HTR-8/SVneo (cell line): ENCODE measurements at regions not wholly inside any gene's neighbourhood (a gene's known extent, or its start where the extent isn't known, plus 50 kb on each side); places are given as distances from the start of the nearest gene placed in this dataset.

Source experiments
- DNase-seq: peaks from one replicate; pipeline ENCODE4 v3.0.0; 2011; ENCODE audit warnings: low spot score, mixed read lengths; ENCODE audit not compliant: insufficient read length
- FAIRE-seq: peaks from 2 replicates; lab custom pipeline; 2011; peaks lifted over from hg19 to GRCh38; lab: Jason Lieb, UNC

DNA sequence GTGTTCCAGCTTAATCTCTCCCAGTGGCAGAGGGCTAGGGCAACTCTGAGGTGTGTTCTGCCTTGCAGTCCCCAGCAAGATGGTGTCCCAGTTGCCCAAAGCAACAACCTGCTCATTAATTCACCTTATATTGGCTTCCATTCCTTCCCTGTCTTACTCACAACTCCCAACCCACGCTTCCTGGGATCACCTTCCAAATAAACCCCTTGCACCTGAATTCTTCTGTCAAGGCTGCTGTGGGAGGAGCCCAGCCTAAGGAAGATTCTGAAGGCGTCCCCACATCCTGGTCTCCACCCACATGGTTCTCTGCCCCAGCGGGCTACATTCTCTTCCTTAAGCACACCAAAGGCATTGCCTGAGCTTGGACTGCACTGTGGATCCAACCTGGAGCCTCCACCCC, 116.6 kb upstream of the MAFB start:
- FAIRE-seq (peak; percentile 23), DNase-seq (no peak)

DNA sequence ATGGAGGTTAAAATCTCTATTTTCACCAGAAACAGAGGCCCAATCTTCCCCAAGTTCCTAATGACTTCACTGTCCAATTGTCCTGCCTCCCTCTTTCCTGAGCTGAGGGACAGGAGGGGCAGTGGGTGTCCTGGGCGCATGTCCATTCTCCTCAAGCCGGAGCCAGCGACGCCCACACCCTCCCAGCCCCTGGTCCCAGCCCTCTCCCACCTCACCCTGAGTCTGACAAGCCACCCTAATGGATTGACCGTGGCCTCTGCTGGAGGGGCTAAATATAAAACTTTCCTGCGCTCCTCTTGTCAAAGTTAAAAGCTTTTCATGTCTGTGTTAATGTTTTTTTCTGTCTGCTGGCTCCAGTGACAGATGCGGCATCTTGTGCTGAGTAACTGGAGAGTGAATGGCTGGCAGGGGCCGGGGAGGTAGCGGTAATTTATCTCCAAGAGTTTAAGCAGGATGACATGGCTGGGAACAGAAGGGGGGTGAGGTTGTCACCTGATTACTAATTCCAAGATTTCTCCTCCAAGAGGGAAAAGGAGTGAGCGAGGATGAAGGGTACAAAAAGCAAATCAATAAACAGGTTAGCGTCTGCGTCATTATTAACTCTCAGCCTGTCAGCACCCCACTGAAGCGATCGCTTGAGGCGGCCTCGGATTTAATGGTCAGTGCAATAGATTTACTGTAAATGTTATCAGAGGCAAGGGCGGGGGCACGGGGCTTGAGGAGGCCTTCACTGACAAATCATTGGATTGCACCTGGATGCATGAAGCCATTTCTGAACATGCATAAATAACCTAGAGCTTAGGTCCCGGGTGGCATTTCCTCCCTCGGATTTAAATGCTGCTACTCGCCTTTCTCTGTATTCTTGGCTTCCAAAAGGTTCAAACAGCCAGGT, 118.1 kb upstream of the MAFB start:
- no peak for DNase-seq
- peak; percentile 4 for FAIRE-seq

DNA sequence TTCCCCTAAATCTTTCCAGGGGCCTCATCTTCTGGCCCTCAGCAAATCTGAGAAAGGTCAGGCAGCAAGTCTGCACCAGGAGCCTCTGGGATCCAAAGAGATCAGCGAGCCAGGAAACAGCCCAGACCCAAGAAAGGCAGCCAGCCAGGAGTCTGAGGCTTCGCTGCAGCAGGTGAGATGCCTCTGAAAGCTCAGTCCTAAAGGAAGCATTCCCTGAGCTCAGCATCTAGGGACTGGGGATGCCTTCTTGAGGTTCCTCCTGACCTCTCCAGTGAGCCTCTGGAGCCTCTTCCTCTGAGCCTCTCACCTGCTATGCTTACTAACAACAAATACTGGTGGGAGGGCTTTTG, 118.8 kb upstream of the MAFB start:
- no peak for FAIRE-seq

DNA sequence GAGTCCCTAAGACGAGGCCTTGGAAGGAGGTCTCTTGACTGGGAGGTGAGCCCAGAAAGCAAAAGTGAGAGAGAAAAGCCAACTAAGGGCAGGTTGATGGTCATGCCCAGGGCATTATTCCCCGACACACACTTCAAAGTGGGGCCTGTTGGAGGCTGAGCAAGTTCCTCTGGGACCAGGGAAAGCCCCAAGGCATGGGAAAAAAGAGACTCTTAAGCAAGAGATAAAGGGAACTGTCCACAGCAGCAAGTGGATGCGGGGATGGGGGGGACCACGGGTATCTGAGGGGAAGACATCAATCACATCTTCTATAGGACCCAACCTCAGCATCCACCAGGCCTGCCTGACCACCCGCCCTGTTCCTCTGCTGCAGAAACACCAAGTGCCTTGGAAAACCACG, 119.9 kb upstream of the MAFB start:
- DNase-seq (no peak), FAIRE-seq (no peak)

More for the DNA sequence above, 118.8 kb upstream of the MAFB start:
- no peak for DNase-seq

DNA sequence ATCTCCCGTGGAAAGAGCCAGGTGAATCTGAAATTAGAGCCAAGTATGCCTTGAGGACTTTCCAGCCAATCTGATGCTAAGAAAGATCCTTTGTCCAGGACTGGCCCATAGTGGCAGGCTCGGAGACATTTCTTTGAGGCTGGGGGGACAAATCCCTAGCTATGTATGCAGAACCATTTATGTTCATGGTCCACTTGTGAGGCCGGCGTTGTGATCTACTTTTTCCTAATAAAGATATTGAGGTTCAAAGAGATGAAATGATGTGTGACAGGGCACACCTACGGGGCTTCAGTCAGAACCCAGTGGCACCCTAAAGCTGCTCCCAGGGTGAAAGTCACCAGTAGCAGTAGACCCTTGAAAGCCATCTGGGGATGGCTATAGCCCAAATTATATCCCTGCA, 120.3 kb upstream of the MAFB start:
- FAIRE-seq: no peak

DNA sequence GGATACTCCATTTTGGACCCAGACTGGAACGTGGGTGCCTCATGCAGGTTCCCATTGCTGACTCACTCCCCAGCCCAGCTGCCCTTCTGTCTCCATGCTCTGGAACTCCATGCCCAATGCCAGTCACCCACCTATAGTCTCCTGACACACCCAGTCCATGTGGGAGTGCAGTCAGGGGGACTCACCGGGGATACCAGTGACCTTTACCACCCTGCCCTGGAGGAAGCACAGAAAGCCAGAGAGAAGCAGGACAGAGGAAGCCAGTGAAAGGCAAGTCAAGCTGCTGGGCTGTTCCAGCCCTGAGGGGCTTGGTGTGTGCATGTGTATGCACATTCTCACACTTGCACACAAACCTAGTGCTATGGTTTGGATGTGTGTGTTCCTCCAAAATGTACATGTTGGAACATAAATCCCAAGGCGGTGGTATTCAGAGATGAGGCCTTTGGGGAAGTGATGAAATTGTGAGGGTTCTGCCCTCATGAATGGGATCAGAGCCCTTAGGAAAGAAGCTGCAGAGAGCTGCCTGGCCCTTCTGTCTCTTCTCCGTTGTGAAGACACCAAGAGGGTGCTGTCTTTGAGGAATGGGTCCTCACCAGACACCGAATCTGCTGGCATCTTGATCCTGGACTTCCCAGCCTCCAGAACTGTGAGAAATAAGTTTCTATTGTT, 121.4 kb upstream of the MAFB start:
- FAIRE-seq (peak; percentile 48), DNase-seq (no peak)

More for the DNA sequence above, 120.3 kb upstream of the MAFB start:
- DNase-seq: no peak

DNA sequence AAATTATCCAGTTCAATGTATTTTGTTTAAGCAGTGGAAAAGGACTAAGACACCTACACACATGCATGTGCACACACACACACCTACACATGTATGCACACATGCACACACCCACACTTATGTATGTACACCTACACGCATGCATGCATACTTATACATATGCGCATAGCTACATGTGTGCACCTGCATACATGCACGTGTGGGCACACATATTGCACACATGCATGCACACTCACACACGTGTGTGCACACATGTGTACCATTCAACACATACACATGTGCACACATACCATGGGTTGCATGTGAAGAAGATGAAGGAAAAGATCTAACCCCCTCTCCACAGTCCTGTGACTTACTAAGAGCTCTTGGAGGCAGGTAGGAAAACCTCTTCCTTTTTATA, 122.0 kb upstream of the MAFB start:
- no peak for DNase-seq
- peak; percentile 96 for FAIRE-seq

DNA sequence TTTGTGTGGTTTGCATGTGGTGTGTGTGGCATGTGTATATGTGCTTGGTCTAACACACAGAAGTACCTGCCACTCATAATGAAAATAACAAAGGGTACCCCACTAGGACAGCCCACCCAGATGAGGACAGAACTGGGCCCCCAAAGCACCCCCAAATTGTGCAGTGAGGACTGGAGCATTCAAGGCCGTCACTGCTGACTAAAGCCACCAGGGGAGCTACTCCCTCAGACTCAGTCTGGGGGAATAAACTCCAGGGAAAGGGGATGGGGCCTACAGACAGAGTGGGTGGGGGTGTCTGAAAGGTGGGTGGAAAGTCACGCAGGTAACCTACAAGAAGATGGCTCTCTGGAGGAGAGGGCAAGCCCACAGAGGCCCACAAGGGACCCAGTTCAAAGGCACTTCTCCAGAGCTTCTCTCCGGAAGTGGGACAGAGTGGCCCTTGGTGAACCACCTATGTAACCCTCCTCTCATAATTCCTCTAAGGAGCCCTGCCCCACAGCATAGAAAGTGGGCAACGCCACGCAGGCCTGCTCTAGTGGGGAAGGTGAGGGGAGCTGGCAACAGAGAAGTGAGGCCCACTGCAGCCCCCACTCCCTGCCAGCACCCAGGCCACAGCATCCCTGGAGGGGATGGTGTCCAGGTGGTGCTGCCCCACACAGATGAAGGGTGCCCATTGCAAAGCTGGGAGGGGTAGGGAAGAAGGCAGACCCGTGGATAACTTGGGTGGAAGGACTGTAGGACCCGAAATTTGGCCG, 122.8 kb upstream of the MAFB start:
- DNase-seq: no peak
- FAIRE-seq: no peak

DNA sequence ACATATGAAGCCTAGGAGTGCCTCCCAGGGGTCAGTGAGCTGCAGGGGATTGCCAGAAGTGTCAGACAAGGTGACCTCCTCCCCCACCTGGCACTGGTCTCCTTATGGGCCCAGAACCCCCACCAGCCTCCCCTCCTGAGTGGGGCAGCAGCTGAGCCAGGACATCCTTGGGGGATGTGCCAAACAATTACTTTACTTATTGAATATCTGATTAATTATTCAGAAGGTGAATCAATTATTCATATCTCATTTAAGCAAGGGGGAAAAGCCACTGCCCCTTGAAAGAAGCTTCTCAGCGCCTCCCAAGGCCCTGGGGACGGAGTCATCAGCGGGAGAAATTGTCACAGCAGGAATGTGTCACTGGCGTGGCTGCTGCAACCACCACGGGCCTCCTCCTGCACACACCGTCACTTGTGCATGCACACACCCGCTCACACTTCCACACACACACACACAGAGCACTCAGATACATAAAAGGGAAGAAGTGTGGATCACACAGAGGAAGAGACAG, 123.4 kb upstream of the MAFB start:
- no peak for FAIRE-seq
- DNase-seq: no peak

DNA sequence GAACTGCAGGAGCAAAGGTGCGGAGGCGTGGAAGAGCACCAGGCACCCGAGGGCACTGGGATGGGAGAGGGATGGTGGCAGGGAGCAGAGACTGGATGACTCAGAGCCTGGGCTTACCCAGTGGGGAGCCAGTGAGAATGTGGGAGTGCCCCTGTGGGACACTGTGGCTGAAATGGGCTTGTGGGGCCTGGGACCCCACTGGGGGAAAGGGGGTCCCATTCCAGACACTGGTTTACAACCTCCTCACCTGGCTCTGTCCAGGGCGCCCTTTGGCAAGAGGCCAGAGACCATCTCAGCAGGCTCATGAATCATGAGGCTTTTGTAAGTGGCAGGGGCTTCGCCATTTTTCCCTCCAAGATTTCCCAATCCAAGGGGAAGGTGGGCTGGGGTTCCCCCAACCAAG, 124.0 kb upstream of the MAFB start:
- no peak for FAIRE-seq
- DNase-seq: no peak

DNA sequence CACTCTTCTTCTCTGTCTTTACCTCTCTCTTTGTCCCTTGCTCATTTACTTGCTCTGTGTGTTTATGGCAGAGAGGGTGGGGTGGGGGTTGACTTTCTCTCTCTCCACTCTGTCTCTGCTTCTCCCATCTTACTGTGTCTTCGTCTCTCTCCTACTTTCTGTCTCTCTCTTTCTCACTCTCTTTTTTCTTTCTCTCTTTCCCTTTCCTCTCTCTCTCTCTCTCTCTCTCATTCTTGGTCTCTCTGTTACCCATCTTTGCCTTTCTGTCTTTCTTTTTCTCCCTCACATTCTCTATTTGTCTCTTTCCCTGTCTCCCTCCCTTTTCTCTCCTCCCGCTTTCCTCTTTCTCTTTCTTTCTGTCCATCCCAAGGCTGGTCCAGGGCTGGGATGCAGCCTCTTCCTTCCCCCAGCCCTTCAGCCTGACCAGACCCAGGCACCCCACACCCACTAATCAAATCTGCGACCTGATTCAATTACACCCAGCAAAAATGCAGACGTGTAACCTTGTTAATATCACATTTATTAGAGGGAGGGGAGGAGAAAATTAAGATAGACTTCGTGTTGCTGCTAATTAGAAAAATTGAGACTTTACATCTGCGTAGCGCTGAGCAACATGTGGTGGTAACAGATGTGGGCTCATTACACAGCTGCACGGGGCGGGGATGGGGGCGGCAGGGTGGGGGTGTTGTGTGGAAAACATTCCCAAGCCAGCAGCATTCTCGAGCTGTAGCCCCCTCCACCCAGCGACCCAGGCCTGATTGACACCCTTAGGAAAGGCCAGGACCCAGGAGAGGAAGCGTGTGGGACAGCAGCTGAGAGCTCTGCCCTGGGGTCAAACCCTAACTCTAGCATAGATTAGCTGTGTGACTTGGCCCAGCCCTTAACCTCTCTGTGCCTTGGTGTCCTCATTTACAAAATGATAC, 124.9 kb upstream of the MAFB start:
- FAIRE-seq: no peak
- DNase-seq: no peak

DNA sequence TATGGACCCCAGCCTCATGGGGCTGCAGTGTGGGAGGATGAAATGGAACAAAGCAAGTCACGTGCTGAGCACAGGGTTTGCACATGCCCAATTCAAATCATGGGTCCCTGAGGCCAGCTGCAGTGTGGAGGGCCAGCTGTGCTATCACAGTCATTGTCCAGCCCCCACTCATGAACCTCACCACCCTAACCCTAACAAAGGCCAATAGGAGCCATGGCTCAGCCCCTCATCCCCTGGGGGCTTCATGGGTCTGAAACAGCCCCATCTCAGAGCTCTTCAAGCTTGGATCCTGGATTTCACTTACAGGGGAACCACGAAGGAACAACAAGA, 125.6 kb upstream of the MAFB start:
- no peak for FAIRE-seq
- no peak for DNase-seq

DNA sequence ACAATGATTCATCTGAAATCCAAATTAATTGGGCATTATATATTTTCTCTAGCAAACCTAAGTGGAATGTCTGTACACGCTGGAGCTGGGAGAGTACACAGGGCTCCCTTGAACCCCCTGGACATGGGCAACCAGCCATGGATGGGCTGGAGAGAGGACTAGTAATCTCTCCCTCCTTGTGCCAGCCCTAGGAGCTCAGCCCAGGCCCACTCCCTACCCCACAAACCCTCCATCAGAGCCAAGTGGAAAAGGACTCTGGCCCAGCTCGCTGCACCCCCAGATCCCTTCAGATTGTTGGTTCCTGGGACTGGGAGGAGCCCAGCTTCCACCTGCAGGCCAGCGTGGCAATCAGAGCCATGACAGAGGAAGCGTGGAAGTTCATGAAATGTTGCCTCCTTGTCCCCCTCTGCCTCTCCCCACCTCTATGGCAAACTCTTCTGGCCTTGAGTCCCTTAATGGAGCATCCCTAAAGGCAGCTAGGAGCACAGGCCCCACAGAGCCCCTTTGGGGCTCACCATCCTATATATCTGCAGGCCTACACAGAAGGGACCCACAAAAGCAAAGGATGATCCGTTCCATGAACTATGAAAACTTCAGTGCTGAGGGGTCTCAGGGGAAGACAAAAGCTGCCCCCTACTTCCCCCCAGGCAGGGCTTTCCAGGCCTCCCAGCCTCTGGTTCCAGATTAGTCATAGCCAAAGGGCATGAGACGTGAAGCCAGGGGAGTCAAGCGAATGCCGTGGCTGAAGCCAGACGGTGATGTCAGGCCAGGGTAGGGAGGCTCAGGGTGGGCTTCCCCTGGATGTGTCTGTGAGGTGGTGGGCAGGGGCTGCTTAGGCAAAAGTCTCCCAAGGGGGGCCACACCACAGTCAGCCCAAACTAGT, 126.4 kb upstream of the MAFB start:
- DNase-seq (no peak), FAIRE-seq (no peak)

DNA sequence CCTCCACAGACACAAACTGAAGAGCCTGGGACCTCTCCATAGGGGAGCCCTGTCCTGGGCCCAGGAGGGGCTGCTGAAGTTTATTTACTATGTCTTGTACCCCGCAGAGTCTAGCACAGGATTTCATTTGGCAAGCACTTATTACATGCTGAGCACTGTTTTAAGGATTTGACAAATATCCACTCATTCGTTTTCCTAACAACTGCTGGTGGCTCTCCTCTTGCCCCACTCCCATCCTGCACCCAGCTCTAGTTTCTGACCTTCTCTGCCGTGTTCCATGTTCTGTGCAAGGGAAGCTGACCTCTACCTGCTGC, 127.0 kb upstream of the MAFB start:
- DNase-seq (no peak), FAIRE-seq (no peak)

DNA sequence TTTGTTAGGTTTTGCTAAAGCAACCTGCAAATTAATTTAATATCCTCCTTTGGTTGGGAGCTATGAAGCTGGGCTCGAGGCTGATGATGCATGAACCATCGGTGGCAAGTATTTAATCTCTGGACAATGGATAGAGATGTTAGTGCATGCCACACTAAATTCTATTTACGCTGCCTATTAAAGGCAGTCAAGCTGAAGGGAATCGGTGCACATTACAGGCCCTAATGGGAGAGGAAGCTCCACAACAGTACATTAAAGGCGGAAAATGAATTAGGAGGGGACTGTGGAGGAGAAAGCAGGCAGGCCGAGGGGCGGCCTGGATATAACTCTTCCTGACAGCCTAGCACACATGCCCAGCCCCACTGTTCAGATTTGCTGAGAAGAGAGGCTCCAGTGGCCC, 132.4 kb upstream of the MAFB start:
- FAIRE-seq: no peak
- no peak for DNase-seq

DNA sequence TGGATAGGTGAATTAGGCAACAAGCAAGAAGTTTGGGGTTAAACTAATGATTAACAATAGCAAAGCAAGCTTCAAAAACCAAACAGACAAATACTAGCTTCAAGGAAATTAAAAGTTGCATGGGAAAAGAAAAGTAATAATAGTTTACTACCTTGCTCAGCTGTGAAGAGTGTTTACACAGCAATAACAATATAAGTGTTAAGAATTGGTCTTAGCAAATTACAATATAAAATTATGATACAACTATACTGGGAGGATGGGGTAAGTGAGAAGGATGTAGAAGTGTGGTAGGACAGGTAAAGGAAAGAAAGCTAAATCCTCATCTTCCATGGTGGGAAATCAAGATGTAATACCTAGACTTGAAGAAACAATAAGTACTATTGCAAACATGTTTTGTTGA, 137.7 kb upstream of the MAFB start:
- FAIRE-seq: no peak
- no peak for DNase-seq

DNA sequence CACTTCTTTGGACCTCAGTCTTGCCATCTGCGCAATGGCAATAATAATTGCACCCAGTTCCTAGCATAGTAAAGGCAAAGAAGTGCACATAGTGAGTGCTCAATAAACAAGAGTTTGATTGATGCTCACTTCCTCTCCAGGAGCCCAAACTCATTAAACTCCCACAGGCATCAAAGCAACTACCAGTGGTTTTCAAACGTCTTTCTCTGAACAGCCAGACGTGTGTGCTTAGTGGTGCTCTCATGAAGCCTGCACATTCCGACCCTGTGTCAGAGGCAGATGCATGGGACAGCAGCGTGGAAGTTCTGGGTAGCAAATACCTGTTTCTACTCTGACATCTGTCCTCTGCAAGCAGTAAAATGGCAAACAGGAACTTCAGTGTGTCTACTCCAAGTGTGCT, 146.3 kb upstream of the MAFB start:
- FAIRE-seq (no peak), DNase-seq (no peak)

DNA sequence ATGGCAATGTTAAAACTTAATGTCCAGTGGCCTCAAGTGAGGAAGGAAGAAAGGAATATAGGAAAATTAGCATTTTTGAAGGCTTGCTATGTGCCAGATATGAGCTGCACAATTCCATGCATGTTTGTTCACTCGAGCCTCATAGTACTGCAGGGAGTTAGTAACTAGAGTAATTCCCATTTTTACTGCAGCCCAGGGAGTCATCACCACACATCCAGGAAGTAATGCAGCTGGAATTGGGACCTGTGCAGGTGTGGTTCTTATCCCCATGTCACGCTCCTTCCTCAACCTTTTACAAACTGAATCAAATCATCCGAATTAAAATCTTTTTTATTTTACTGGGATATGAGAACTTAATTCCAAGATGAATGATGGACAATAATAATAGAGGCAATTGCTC, 149.5 kb upstream of the MAFB start:
- DNase-seq (no peak), FAIRE-seq (no peak)

DNA sequence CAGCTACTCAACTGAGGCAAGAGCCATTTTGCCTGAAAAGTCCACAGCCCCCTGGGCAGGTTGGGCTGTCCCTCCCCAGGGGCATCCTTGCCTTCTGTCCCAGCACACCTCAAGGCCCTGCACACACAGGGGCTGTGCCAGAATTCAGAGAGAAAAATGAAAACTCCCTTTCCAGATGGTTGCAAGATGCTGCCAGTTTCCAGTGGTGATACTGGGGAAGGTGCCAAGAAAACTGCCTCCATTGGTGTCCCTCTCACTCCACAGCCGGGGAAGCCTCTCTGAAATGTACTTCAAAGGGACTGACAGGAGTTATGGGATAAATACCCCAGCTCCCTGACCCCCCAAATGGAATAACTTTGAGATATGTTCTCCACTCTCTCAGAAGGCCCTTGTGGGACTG, 154.2 kb upstream of the MAFB start:
- no peak for FAIRE-seq
- no peak for DNase-seq
